Mesothelial cell of epicardium (in vitro differentiated cells): ENCODE measurements at regions not wholly inside any gene's neighbourhood (a gene's known extent, or its start where the extent isn't known, plus 50 kb on each side); places are given as distances from the start of the nearest gene placed in this dataset.

Experiments
- DNase-seq, 2 experiments: peaks; one replicate each; pipeline ENCODE4 v3.0.0; 2021; ENCODE audit warnings: low spot score in 2 of 2; ENCODE audit not compliant: unreplicated experiment in 2 of 2
- H3K27ac Mint-ChIP-seq: 2 replicates; pipeline ENCODE4 v1.8.0; 2021; ENCODE audit warnings: mixed read lengths
- H3K27me3 Mint-ChIP-seq: 2 replicates; pipeline ENCODE4 v1.8.0; 2021; ENCODE audit warnings: low read depth, mixed read lengths
- H3K36me3 Mint-ChIP-seq: 2 replicates; pipeline ENCODE4 v1.8.0; 2021; ENCODE audit warnings: mixed read lengths
- H3K4me1 Mint-ChIP-seq: 2 replicates; pipeline ENCODE4 v1.8.0; 2021; ENCODE audit warnings: mixed read lengths
- H3K4me3 Mint-ChIP-seq: 2 replicates; pipeline ENCODE4 v1.8.0; 2021; ENCODE audit warnings: mild to moderate bottlenecking, moderate library complexity, mixed read lengths
- H3K9me3 Mint-ChIP-seq: 2 replicates; pipeline ENCODE4 v1.8.0; 2021; ENCODE audit warnings: mixed read lengths
- TF ChIP-seq, protein P1 (sequence below): fragments of 200-600 bp; sonication (generic); IDR thresholded peaks from one replicate; pipeline ENCODE4 v1.5.0; 2021; ENCODE audit warnings: antibody characterized with exemption; ENCODE audit not compliant: unreplicated experiment

DNA sequence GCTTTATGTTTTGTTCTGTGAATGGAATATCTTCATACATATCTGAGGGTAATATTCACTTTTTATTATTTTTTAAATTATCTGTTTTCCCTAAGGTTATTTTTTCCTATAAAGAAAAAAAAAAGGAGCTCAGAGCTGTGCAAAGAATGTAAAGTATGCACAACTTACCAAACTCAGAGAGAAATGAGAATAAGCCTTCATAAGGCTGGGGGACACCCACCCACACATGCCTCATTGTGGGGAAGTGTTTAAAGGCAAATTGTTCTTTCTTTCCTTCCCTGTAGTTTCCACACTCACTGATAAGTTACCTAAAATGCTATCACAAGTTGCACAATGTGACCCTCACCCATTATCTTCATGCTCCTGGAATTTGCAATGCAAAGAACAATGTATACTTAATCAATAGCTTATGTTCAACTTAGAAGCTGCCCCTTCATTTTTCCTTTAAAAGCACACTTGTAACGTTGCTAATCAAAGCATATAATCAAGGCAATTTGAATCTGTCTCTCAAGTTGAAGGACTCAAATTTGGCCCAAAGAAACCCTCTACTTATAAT is 108.1 kb downstream of the GNAT3 start:
- no peak overlapping the region for H3K27ac Mint-ChIP-seq
- H3K36me3 Mint-ChIP-seq = peaks cover 3% of the 10 kb centered on the region
- no peaks in the 10 kb centered on the region for H3K27me3 Mint-ChIP-seq
- no peak overlapping the region for H3K4me3 Mint-ChIP-seq
- TF ChIP-seq, protein P1, sequence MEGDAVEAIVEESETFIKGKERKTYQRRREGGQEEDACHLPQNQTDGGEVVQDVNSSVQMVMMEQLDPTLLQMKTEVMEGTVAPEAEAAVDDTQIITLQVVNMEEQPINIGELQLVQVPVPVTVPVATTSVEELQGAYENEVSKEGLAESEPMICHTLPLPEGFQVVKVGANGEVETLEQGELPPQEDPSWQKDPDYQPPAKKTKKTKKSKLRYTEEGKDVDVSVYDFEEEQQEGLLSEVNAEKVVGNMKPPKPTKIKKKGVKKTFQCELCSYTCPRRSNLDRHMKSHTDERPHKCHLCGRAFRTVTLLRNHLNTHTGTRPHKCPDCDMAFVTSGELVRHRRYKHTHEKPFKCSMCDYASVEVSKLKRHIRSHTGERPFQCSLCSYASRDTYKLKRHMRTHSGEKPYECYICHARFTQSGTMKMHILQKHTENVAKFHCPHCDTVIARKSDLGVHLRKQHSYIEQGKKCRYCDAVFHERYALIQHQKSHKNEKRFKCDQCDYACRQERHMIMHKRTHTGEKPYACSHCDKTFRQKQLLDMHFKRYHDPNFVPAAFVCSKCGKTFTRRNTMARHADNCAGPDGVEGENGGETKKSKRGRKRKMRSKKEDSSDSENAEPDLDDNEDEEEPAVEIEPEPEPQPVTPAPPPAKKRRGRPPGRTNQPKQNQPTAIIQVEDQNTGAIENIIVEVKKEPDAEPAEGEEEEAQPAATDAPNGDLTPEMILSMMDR = no peak
- peaks cover 13% of the 10 kb centered on the region for H3K9me3 Mint-ChIP-seq
- H3K4me1 Mint-ChIP-seq = peaks cover 26% of the 10 kb centered on the region
- no peak for DNase-seq

DNA sequence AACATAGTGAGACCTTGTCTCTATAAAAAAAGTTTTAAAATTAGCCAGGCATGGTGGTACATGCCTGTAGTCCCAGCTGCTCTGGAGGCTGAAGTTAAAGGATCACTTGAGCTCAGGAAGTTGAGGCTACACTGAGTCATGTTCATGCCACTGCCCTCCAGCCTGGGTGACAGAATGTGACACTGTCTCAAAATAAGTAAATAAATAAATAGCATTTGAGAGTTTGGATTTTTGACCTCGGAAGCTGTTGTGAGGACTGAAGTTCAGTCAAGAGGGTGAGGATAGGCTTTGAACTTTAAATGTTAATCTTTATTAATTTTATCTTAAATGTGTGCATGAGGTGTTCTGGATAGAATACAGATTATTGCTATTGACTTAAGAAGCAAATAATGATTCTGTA is 110.2 kb downstream of the GNAT3 start:
- H3K4me1 Mint-ChIP-seq = peaks cover 26% of the 10 kb centered on the region
- H3K4me3 Mint-ChIP-seq = no peak overlapping the region
- no peak for DNase-seq
- TF ChIP-seq, protein P1 = no peak
- no peak overlapping the region for H3K27ac Mint-ChIP-seq
- H3K27me3 Mint-ChIP-seq = no peaks in the 10 kb centered on the region
- peaks cover 5% of the 10 kb centered on the region for H3K9me3 Mint-ChIP-seq
- H3K36me3 Mint-ChIP-seq = no peaks in the 10 kb centered on the region

DNA sequence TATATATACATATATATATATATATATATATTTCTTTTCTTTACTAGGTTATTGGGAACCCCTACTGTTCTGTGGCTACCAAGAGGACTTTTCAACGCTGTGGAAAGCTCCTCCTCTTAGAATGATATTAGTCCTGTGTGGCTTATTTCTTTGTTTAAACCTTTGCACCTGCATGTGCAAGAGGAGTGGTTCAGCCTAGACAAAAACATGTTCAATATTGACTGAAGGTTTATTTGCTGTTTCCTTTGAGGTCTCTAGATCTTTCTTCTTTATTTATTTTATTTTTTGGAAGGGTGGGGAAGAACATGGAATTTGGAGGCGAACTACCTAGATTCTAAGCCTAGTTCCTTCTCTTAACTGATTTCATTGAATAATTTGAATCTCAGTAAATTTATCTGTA is 118.1 kb downstream of the GNAT3 start:
- TF ChIP-seq, protein P1 = no peak
- DNase-seq = no peak
- peaks cover 1% of the 10 kb centered on the region for H3K4me1 Mint-ChIP-seq
- no peaks in the 10 kb centered on the region for H3K36me3 Mint-ChIP-seq
- H3K9me3 Mint-ChIP-seq = peaks cover 3% of the 10 kb centered on the region
- no peak overlapping the region for H3K4me3 Mint-ChIP-seq
- no peaks in the 10 kb centered on the region for H3K27me3 Mint-ChIP-seq
- no peak overlapping the region for H3K27ac Mint-ChIP-seq

DNA sequence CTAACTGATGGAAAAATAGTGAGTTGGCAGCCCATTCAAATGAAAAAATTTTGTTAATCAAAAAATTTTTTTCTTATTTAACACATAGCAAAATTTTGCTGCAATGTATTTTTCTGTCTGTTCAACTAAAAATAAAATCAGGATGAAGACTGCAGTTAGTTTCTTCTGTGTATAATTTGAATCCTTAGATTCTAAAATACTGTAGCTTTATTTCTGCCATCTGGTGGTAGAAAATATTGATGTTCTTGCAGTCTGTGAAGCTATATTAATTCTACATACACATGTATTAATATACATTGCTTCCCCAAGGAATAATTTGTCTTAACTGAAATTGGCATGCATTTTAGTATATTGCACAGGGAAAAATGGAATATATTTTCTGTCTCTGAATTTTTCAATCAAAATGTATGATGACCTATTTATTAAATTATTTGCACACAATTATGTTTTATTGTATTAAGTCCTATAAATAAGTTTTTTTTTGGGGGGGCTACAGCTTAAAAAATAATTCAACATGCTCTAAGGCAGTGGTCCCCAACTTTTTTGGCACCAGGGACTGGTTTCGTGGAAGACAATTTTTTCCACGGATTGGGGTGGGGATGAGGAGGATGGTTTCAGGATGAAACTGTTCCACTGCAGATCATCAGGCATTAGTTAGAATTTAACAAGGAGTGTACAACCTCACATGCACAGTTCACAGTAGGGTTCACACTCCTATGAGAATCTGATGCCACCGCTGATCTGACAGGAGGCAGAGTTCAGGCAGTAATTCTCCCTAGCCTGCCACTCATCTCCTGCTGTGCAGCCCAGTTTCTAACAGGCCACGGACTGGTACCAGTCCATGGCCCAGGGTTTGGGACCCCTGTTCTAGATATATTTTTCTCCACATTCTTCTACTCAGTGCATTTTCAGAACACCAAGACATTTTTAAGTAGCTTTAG is 119.4 kb downstream of the GNAT3 start:
- no peaks in the 10 kb centered on the region for H3K27me3 Mint-ChIP-seq

DNA sequence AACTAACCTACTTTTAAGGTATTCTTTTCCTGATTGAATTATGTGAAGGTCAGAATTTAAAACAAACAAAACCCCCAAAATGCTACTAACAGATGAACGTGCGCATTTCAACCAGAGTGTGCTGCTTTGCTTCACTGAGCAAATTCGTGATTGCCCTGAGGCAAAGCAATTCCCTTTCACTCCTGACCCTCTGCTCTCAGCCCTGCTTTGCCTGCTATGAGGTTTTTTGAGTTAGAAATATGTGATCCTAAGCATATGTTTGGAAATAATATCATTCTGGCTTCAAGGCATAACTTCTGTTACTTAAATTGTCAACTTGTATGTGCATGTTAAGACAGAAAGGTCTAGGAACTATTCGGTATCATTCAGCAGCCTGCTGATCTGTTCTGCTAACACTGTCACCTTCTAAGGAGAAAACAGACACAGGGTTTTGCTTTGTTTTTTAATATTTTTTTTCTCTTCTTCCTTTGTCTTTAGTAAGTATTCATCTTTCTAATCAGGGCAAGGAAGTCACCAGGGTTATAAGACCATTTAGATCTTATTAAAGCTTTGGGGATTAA is 124.2 kb downstream of the GNAT3 start:
- no peaks in the 10 kb centered on the region for H3K27me3 Mint-ChIP-seq
- H3K27ac Mint-ChIP-seq = peak overlapping the region; percentile 39
- TF ChIP-seq, protein P1 = no peak
- H3K36me3 Mint-ChIP-seq = no peaks in the 10 kb centered on the region
- DNase-seq = no peak
- peaks cover 3% of the 10 kb centered on the region for H3K9me3 Mint-ChIP-seq
- H3K4me1 Mint-ChIP-seq = peaks cover 42% of the 10 kb centered on the region
- no peak overlapping the region for H3K4me3 Mint-ChIP-seq

More for the DNA sequence above, 119.4 kb downstream of the GNAT3 start:
- Mint-ChIP-seq H3K4me1 (peaks cover 10% of the 10 kb centered on the region), H3K4me3 (no peak overlapping the region), H3K36me3 (no peaks in the 10 kb centered on the region), H3K27ac (no peak overlapping the region), H3K9me3 (peaks cover 3% of the 10 kb centered on the region)
- TF ChIP-seq, protein P1 = peak; percentile 72
- no peak for DNase-seq
